ENCODE measurements at regions not wholly inside any gene's neighbourhood (a gene's known extent, or its start where the extent isn't known, plus 50 kb on each side); places are given as distances from the start of the nearest gene placed in this dataset.

GRCh38 chr13:50711996-50712395, 131.5 kb downstream of the DLEU7 start:
- H3K4me3 ChIP-seq (ENCODE audit: insufficient read depth, low read depth, low read length): no peak overlapping the region

More at GRCh38 chr13:50711996-50712395, 131.5 kb downstream of the DLEU7 start:
- Histone ChIP-seq H3K18ac (ENCODE audit: low read depth, low read length) (no peak overlapping the region), H2BK120ac (ENCODE audit: low read depth, low read length) (no peak overlapping the region), H3K4me2 (ENCODE audit: low read depth, low read length) (no peak overlapping the region), H4K8ac (ENCODE audit: low read depth in 2 of 2, low read length in 2 of 2) (no peak overlapping the region), H2AFZ (replicated peaks; ENCODE audit: low read length, poor library complexity) (no peak overlapping the region), H4K5ac (ENCODE audit: low read depth, low read length) (no peak overlapping the region), H4K20me1 (ENCODE audit: insufficient read depth, low read length) (no peaks in the 10 kb centered on the region), H3K14ac (replicated peaks; ENCODE audit: low read depth, low read length) (no peak overlapping the region), H3K9ac (ENCODE audit: low read depth, low read length) (no peak overlapping the region), H3K4ac (ENCODE audit: low read depth, low read length) (no peak overlapping the region), H3K36me3 (ENCODE audit: control insufficient read depth, insufficient read depth, low read length) (no peaks in the 10 kb centered on the region), H3K9me1 (ENCODE audit: insufficient read depth, low read length) (no peaks in the 10 kb centered on the region), H2BK20ac (ENCODE audit: low read depth, low read length) (no peak overlapping the region), H3K27ac (ENCODE audit: insufficient read depth, low read length) (no peak overlapping the region), H3K23ac (ENCODE audit: low read depth, low read length) (no peak overlapping the region), H4K91ac (ENCODE audit: insufficient read depth, low read depth, low read length) (no peak overlapping the region), H3K79me1 (ENCODE audit: low read depth in 1 of 2, low read length in 2 of 2) (no peaks in the 10 kb centered on the region), H3K9me3 (ENCODE audit: control insufficient read depth, insufficient read depth, low read length) (no peaks in the 10 kb centered on the region), H2AK5ac (ENCODE audit: low read depth, low read length) (no peak overlapping the region), H3K4me1 (ENCODE audit: control insufficient read depth, insufficient read depth, low read length) (no peaks in the 10 kb centered on the region; the same call in 1 of the 2 replicates), H2BK15ac (ENCODE audit: low read depth, low read length) (no peak overlapping the region), H2BK5ac (ENCODE audit: low read depth, low read length, poor library complexity, severe bottlenecking) (no peak overlapping the region), H2AK9ac (replicated peaks; ENCODE audit: low read depth, low read length, poor library complexity) (no peak overlapping the region), H3K27me3 (ENCODE audit: control insufficient read depth, insufficient read depth, low read length) (peaks cover 15% of the 10 kb centered on the region), H3K56ac (ENCODE audit: extremely low read depth, insufficient read depth, low read length) (no peak overlapping the region)
- TF ChIP-seq CTCF (conservative IDR thresholded peaks at IDR 0.05; ENCODE audit: low read depth, low read length): no peak
- no peak for TF ChIP-seq USF2 (IDR thresholded peaks at IDR 0.05; ENCODE audit: low read depth, low read length)
- TF ChIP-seq RFX5 (IDR thresholded peaks at IDR 0.05; ENCODE audit: low read depth, low read length): no peak
- TF ChIP-seq SMC3 (IDR thresholded peaks at IDR 0.05; ENCODE audit: low read depth, low read length): no peak
- TF ChIP-seq MAZ (IDR thresholded peaks at IDR 0.05; ENCODE audit: borderline replicate concordance, low read depth, low read length): no peak
- no peak for TF ChIP-seq CHD1 (IDR thresholded peaks at IDR 0.05; ENCODE audit: low read depth, low read length)
- TF ChIP-seq FOS (IDR thresholded peaks at IDR 0.05; ENCODE audit: low read depth, low read length): no peak
- TF ChIP-seq RAD21 (IDR thresholded peaks at IDR 0.05; ENCODE audit: low read length): no peak
- TF ChIP-seq CEBPB (IDR thresholded peaks at IDR 0.05; ENCODE audit: low read depth, low read length): no peak
- TF ChIP-seq NFE2L2 (IDR thresholded peaks at IDR 0.05; ENCODE audit: low read depth, low read length): no peak
- no peak for TF ChIP-seq MXI1 (IDR thresholded peaks at IDR 0.05; ENCODE audit: borderline replicate concordance, low read depth, low read length)
- TF ChIP-seq RCOR1 (IDR thresholded peaks at IDR 0.05; ENCODE audit: insufficient replicate concordance, low read length): no peak
- TF ChIP-seq ELK1 (IDR thresholded peaks at IDR 0.05; ENCODE audit: borderline replicate concordance, low read depth, low read length): no peak
- no peak for TF ChIP-seq BHLHE40 (IDR thresholded peaks at IDR 0.05; ENCODE audit: low read depth, low read length)
- TF ChIP-seq POLR2A (IDR thresholded peaks at IDR 0.05; ENCODE audit: low read depth, low read length): no peak
- no peak for TF ChIP-seq MAFK (IDR thresholded peaks at IDR 0.05; ENCODE audit: low read depth, low read length)
- dilution Hi-C loops (cut with HindIII; ENCODE audit: low sequenced_read_pairs, unreplicated experiment) (no loop called here), in situ Hi-C loops (cut with MboI; ENCODE audit: low sequenced_read_pairs) (no loop called here), intact Hi-C loops (cut with micrococcal nuclease) (no loop called here)
- no peak for ATAC-seq (ENCODE audit: low read depth)
- BruUV-seq (replicated peaks): no TSS peak
- CTCF ChIA-PET: no interaction called here
- no CpG with 5 or more reads among the region's 3 CpGs for WGBS, 2 experiments (ENCODE audit: extremely low coverage in 2 of 2, insufficient read length in 1 of 2)
- POLR2A ChIA-PET (ENCODE audit: unreplicated experiment): no interaction called here
- DNase-seq: no peak
